ENCODE measurements at regions not wholly inside any gene's neighbourhood (a gene's known extent, or its start where the extent isn't known, plus 50 kb on each side); places are given as distances from the start of the nearest gene placed in this dataset.

DNA sequence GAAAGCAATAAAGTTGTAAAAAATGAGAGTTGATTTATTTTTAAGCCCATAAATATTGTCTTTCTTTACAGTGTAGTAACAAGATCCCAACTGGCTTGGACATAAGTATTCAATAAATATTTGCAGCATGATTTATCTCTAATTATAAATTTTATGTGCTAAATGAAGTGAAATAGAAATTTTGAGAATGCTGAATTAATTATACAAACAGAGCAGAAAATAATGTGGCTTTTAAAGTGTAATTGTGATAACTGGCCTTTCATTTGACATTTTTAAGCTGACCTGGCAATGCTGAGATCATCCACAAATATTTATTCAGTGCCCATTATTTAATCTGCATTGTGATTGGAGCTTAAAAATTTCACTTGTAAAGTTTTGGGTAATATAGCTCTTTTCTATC lies 201.6 kb upstream of the NAV3 start:
- no peak for DNase-seq (ENCODE audit: low read depth)

DNA sequence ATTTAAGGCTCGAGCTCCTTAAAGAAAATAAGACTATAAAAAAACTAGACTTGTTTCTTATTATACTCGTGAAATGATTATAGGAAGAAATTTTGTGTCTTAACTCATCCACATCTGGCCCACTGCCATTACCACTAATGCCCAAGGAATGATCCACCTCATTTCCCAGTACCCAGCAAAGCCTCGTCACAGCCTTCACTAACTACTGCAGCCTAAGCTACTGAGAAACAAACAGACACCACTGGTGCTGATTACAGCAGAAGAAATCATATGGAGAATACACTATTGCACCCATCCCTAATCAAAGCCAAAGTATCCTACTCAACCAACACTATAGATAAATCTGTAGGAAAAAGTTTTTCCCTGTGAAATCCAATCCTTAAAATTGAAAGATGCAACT lies 205.3 kb upstream of the NAV3 start:
- DNase-seq (ENCODE audit: low read depth), result peak; percentile 95

DNA sequence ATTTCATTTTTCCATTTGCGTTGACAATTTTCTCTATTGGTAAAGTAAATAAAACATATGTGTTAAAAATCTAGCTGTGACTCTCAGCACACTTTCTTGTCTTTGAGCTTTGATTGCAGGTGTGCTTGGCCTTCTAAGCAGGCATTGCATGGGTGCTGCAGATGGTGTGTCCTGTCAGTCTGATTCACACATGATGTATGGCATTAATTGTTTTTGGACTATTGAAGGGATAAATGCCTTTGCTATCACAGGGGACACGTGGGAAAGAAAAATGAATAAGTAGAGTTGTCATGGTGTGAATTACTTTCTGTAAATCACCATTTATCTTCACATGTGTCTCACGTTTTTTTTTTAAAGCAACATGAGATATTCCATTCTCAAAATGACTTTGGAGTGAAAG lies 211.3 kb upstream of the NAV3 start:
- no peak for DNase-seq (ENCODE audit: low read depth)

GRCh38 chr12:77617818-77618217 lies 212.9 kb upstream of the NAV3 start:
- no peak for DNase-seq (ENCODE audit: low read depth)

DNA sequence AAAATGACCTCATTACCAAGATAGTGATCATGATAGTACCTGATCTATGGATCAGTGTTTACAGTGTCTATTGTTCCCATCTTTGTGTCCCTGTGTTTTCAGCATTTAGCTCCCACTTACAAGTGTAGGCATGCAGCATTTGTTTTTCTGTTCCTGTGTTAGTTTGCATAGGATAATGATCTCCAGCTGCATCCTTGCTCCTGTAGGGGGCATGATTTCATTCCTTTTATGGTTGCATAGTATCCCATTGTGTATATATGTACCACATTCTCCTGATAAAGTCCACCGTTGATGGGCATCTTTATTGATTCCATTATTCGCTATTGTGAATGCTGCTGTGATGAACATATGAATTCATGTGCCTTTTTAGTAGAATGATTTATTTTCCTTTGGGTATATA lies 215.4 kb upstream of the NAV3 start:
- peak; percentile 46 for DNase-seq (ENCODE audit: low read depth)

- DNase-seq (ENCODE audit: low read depth), result no peak
Measured at GRCh38 chr12:77613411-77613810, 217.3 kb upstream of the NAV3 start.

GRCh38 chr12:77610446-77610845 lies 220.2 kb upstream of the NAV3 start:
- no peak for DNase-seq (ENCODE audit: low read depth)

GRCh38 chr12:77609016-77609415 lies 221.7 kb upstream of the NAV3 start:
- DNase-seq (ENCODE audit: low read depth), result peak; percentile 18

DNA sequence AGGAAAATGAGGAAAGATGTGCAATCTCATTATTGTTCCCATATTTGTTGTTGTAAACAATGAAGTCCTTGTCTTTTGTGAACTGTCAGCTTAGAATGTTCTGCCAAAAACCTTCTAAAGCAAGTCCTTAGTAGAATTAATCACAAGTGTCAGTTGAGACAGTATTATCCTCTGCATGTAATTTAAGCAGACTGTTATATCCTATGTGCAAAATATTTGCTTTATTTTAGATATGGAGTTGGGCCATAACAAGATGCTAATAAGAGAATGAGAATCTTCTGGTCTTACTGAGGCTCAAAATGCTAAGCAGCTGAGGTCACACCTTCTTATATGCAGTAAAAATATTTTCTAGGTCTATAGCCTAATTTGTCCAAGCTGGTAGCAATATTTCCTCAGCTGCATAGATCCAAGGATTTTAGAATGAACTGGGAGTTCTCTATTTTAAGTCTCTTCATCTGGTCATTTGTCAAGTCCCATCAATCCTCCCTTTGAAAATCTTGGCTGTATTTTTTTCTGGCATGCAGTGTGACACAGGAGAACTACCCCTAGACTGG lies 222.3 kb upstream of the NAV3 start:
- no peak for DNase-seq (ENCODE audit: low read depth)

- DNase-seq (ENCODE audit: low read depth), result no peak
Measured at GRCh38 chr12:77606348-77606747, 224.3 kb upstream of the NAV3 start.

- no peak for DNase-seq (ENCODE audit: low read depth)
Measured at GRCh38 chr12:77603946-77604345, 226.7 kb upstream of the NAV3 start.

- no peak for DNase-seq (ENCODE audit: low read depth)
Measured at GRCh38 chr12:77601069-77601468, 229.6 kb upstream of the NAV3 start.

- DNase-seq (ENCODE audit: low read depth), result no peak
Measured at GRCh38 chr12:77600468-77600843, 230.2 kb upstream of the NAV3 start.

- no peak for DNase-seq (ENCODE audit: low read depth)
Measured at GRCh38 chr12:77599782-77600467, 230.8 kb upstream of the NAV3 start.

DNA sequence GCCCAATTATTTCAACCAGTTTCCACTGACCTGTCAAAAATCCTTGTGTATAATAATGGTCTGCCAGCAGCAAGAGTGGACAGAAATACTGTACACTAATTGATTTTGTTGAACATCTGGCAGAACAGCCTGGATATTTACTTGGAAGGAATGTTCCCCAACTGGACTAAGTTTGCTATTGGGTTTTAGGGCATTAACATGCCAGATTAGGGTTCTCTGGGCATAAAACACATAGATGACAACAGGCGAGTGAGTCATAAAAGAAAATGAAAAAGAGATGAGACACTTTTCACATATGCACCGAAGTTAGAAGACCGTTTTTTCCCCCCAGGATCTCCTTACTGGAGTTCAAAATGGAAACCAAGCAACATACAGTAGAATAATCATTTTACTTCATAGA lies 236.3 kb upstream of the NAV3 start:
- DNase-seq (ENCODE audit: low read depth), result peak; percentile 12

DNA sequence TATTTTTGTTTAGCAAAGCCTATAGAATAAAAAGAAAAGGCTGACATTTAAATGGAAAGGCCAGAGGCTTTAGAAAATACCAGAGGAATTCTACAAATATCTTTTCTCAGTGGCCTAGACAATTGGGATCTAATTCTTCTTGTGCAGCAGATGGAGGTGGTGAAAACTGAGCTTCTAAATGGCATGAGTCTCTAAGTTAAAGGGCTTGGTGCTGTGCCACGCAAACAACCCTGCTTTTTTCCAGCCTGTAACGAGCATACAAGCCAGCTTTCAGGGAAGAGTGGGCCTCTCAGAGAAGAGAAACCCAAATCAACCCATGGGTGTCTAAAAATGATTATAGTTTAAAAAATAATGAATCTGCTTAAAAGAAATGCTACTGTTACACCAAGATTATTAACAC lies 237.9 kb upstream of the NAV3 start:
- DNase-seq (ENCODE audit: low read depth), result no peak

- DNase-seq (ENCODE audit: low read depth), result no peak
Measured at GRCh38 chr12:77591959-77592743, 238.5 kb upstream of the NAV3 start.

GRCh38 chr12:77590306-77590705 lies 240.4 kb upstream of the NAV3 start:
- no peak for DNase-seq (ENCODE audit: low read depth)

DNA sequence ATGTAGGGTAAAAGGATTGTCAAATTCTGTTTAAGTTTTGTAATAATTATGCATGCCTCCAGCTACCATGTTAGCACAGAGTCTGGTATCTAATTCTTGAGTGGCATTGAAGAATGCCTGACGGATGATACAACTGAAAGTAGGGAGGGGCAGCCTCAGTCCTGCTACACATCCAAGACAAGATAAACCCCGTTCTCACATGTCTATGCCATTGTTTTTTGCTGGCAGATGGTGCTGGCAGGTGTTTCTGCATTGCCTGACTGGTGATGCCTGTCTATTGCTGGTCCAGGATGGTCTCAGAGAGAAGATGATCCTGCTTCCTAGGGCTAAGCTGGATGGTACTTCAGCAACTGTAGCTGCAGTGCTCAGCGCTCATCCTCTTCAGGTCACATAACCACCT lies 245.8 kb upstream of the NAV3 start:
- no peak for DNase-seq (ENCODE audit: low read depth)

DNA sequence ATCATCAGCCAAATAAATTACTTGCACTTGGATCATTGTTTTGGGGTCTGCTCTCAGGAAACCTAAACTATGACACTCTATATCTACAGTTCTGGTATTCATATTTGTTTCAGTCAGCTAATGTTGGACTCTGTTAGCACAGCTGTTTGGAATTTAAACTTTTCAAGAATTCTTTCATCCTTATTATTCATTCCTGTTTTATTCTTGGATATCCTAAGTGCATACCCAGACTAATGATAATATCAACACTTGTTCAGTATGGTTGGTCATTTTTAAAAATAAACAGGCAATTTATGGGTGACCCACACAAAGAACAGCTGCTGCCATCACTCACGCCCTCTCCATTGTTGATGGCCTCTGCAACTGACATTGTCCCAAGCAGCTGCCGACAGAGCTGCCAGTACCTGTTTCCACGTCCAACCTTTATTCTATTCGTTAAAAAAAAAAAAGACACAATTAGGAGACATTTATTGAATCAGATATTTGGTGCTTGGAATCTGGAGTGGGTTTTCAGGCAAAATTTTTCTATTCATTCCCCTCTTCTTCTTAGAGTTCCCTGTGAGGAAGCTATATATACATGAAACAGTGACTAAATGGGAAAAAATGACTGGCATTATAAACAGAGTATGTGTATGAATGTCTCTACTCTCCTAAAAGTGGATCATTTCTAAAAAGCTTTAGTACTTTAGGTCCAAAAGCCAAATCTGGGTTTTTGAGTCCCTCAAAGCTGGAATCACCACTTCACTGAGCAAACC lies 252.1 kb upstream of the NAV3 start:
- no peak for DNase-seq (ENCODE audit: low read depth)

DNA sequence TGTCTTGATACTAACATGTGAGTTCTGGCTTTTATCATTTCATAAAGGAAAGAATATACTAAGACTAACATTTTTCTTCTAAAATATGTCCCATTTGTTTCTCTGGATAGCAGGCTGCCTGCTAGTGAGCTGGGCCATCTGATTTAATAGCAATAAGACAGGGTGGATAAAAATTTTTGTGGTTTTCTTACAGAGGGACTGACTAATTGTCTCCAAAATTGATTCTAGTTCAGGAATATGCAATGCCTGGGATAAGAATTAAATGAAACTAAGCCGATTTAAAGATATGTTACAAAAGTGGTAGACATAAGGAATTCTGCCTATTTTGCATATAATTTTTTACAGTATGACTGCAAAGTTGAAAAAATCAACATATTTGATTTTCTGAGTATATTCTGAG lies 252.9 kb upstream of the NAV3 start:
- peak; percentile 15 for DNase-seq (ENCODE audit: low read depth)

GRCh38 chr12:77575376-77575919 lies 255.2 kb upstream of the NAV3 start:
- peak; percentile 46 for DNase-seq (ENCODE audit: low read depth)

Measured in M059J (cell line).